GM12878 (cell line): ENCODE measurements at regions not wholly inside any gene's neighbourhood (a gene's known extent, or its start where the extent isn't known, plus 50 kb on each side); places are given as distances from the start of the nearest gene placed in this dataset.

ENCODE experiments used
- ATAC-seq: fragments of 200-7000 bp; cut with Tn5 transposase; 3 replicates; pipeline ENCODE4 v1.9.1; 2020; ENCODE audit warnings: mild to moderate bottlenecking, moderate library complexity
- BruUV-seq: library from RNA; stranded (reverse); fragments of 400-500 nt; replicated peaks from 2 replicates; lab custom pipeline; 2021; lab: Mats Ljungman, UMichigan
- CTCF ChIA-PET: fragments of 300-600 bp; sonication (Branson Sonifier 250); formaldehyde crosslinking; extraction: SDS; loops from one replicate; lab custom pipeline; 2021; ENCODE audit warnings: inconsistent platforms; lab: Yijun Ruan, JAX
- POLR2A ChIA-PET: fragments of 350-600 bp; formaldehyde crosslinking; extraction: SDS; loops from one replicate; lab custom pipeline; 2021; ENCODE audit warnings: inconsistent platforms; lab: Charles Lee
- RAD21 ChIA-PET: fragments of 300-600 bp; sonication (Branson Sonifier 250); formaldehyde crosslinking; loops from one replicate; lab custom pipeline; 2023; ENCODE audit warnings: antibody characterized with exemption; ENCODE audit not compliant: unreplicated experiment; lab: Charles Lee
- SMC1A ChIA-PET: fragments of 300-600 bp; sonication (Branson Sonifier 250); formaldehyde crosslinking; loops from one replicate; lab custom pipeline; 2023; ENCODE audit not compliant: unreplicated experiment, uncharacterized antibody; lab: Charles Lee
- DNase-seq: peaks from one replicate; pipeline ENCODE4 v3.0.0-alpha.2; 2011; ENCODE audit warnings: low read depth, low spot score
- FAIRE-seq: peaks from 3 replicates; lab custom pipeline; 2011; peaks lifted over from hg19 to GRCh38; lab: Jason Lieb, UNC
- H2AFZ ChIP-seq: 2 replicates; pipeline ENCODE4 v1.6.0; 2011; ENCODE audit warnings: low read depth, low read length, control low read depth; ENCODE audit not compliant: control insufficient read depth
- H3K27ac ChIP-seq: 2 replicates; pipeline ENCODE4 v1.5.1; 2011; ENCODE audit warnings: control low read depth; ENCODE audit not compliant: control insufficient read depth, insufficient read depth
- H3K27me3 ChIP-seq, 2 experiments: replicated peaks in 1 of 2; 2 replicates each; pipeline versions ENCODE4 v1.6.0 to v1.6.1; 2011; ENCODE audit warnings: low read length in 1 of 2; ENCODE audit not compliant: control insufficient read depth in 2 of 2, insufficient read depth in 2 of 2
- H3K36me3 ChIP-seq, 2 experiments: 2 replicates each; pipeline ENCODE4 v1.5.1; 2011; ENCODE audit warnings: low read length in 1 of 2; ENCODE audit not compliant: control insufficient read depth in 2 of 2, insufficient read depth in 2 of 2
- H3K4me1 ChIP-seq: 2 replicates; pipeline ENCODE4 v1.6.1; 2011; ENCODE audit warnings: mild to moderate bottlenecking, low read length, moderate library complexity, mixed read lengths; ENCODE audit not compliant: control insufficient read depth, insufficient read depth
- H3K4me2 ChIP-seq: 2 replicates; pipeline ENCODE4 v1.6.0; 2011; ENCODE audit warnings: control low read depth; ENCODE audit not compliant: control insufficient read depth, insufficient read depth
- H3K4me3 ChIP-seq: fragments of 200-600 bp; sonication (generic); 2 replicates; pipeline ENCODE4 v1.5.1; 2016
- H3K79me2 ChIP-seq: 2 replicates; pipeline ENCODE4 v1.6.0; 2011; ENCODE audit warnings: low read length; ENCODE audit not compliant: control insufficient read depth, insufficient read depth
- H3K9ac ChIP-seq: 2 replicates; pipeline ENCODE4 v1.8.0; 2011; ENCODE audit warnings: low read length, control low read depth, mixed read lengths; ENCODE audit not compliant: control insufficient read depth, insufficient read depth
- H3K9me3 ChIP-seq: replicated peaks from 3 replicates; pipeline ENCODE4 v1.5.1; 2011; ENCODE audit warnings: mild to moderate bottlenecking, low read length; ENCODE audit not compliant: control insufficient read depth, insufficient read depth
- H4K20me1 ChIP-seq: 2 replicates; pipeline ENCODE4 v1.6.0; 2011; ENCODE audit not compliant: control insufficient read depth, insufficient read depth
- CUX1 ChIP-seq: IDR thresholded peaks from 2 replicates; pipeline ENCODE4 v1.6.1; 2012; ENCODE audit warnings: improper control_type of control experiment, low read depth, low read length; ENCODE audit not compliant: insufficient replicate concordance
- FOXK2 ChIP-seq: fragments of 450-650 bp; IDR thresholded peaks from 2 replicates; pipeline ENCODE4 v1.6.1; 2017; ENCODE audit warnings: mild to moderate bottlenecking, moderate library complexity
- HDAC6 ChIP-seq: fragments of 200-600 bp; sonication (generic); IDR thresholded peaks from one replicate; pipeline ENCODE4 v1.8.0; 2017; ENCODE audit warnings: antibody characterized with exemption; ENCODE audit not compliant: unreplicated experiment
- IRF5 ChIP-seq: fragments of 450-650 bp; IDR thresholded peaks from 2 replicates; pipeline ENCODE4 v1.6.1; 2017; ENCODE audit warnings: borderline replicate concordance
- KDM1A ChIP-seq: fragments of 200-600 bp; sonication (generic); IDR thresholded peaks from 2 replicates; pipeline ENCODE4 v1.6.1; 2016; ENCODE audit warnings: borderline replicate concordance
- PKNOX1 ChIP-seq: fragments of 450-650 bp; IDR thresholded peaks from 2 replicates; pipeline ENCODE4 v1.6.1; 2016; ENCODE audit warnings: mild to moderate bottlenecking
- POLR2AphosphoS5 ChIP-seq: IDR thresholded peaks from 2 replicates; pipeline ENCODE4 v1.6.1; 2011; ENCODE audit warnings: mild to moderate bottlenecking, low read length, inconsistent platforms
- SMAD1 ChIP-seq: fragments of 450-650 bp; IDR thresholded peaks from 2 replicates; pipeline ENCODE4 v1.6.1; 2018; ENCODE audit warnings: mild to moderate bottlenecking, low read depth; ENCODE audit not compliant: partially characterized antibody
- STAT1 ChIP-seq: fragments of 450-650 bp; conservative IDR thresholded peaks from 2 replicates; pipeline ENCODE4 v1.6.1; 2014; ENCODE audit warnings: antibody characterized with exemption, mild to moderate bottlenecking
- ZBTB4 ChIP-seq: fragments of 450-650 bp; formaldehyde crosslinking; IDR thresholded peaks from 2 replicates; pipeline ENCODE4 v1.4.0; 2022; ENCODE audit warnings: mild to moderate bottlenecking, moderate library complexity
- WGBS: methylation state at CpG from one replicate; pipeline ENCODE4 v1.1.6; 2016; ENCODE audit warnings: low lambda C conversion rate; ENCODE audit not compliant: insufficient replicate concordance, insufficient coverage; ENCODE audit errors: missing lambda C conversion rate; 5-methylcytosine and 5-hydroxymethylcytosine counted together
- in situ Hi-C: fragments of 300-500 bp; cut with MboI; formaldehyde crosslinking; loops from 9 replicates; pipeline ENCODE4 v1.14.3; 2018; ENCODE audit warnings: mixed read lengths
- intact Hi-C: fragments of 100-400 bp; cut with micrococcal nuclease; formaldehyde crosslinking; loops from one replicate; pipeline ENCODE4 v1.14.2; 2022; ENCODE audit not compliant: unreplicated experiment

GRCh38 chr12:131371401-131372170, 339.3 kb upstream of the SFSWAP start:
- RAD21 ChIA-PET: no interaction called here
- TF ChIP-seq IRF5: no peak
- no peak for TF ChIP-seq PKNOX1
- TF ChIP-seq FOXK2: no peak
- no peak for TF ChIP-seq STAT1
- no peak for TF ChIP-seq POLR2AphosphoS5
- no peak for TF ChIP-seq HDAC6
- TF ChIP-seq KDM1A: no peak
- TF ChIP-seq ZBTB4 (CRISPR knock-in tag): no peak
- TF ChIP-seq CUX1: no peak
- TF ChIP-seq SMAD1: no peak

More at GRCh38 chr12:131371401-131372170, 339.3 kb upstream of the SFSWAP start:
- ATAC-seq: peak; percentile 44; the same call in 2 of the 3 replicates
- no peak for FAIRE-seq
- Histone ChIP-seq H3K9me3 (no peaks in the 10 kb centered on the region; the same call in 2 of the 3 replicates), H3K9ac (no peak overlapping the region), H3K27me3 (no peaks in the 10 kb centered on the region), H3K4me3 (no peak overlapping the region), H2AFZ (no peak overlapping the region), H3K36me3 (no peaks in the 10 kb centered on the region), H3K27ac (no peak overlapping the region), H3K4me2 (no peak overlapping the region), H4K20me1 (no peaks in the 10 kb centered on the region), H3K79me2 (no peaks in the 10 kb centered on the region), H3K4me1 (no peaks in the 10 kb centered on the region)
- WGBS: 46% methylated on average over 16 of the region's 16 CpGs
- ChIA-PET CTCF (interaction anchor here (0.6 kb wide), 1 partner anchor 49 kb away, joined by 3 read pairs; no protein-coding TSS in a partner anchor), SMC1A (no interaction called here), POLR2A (no interaction called here)
- in situ Hi-C loops (no loop called here), intact Hi-C loops (no loop called here)
- DNase-seq: no peak
- BruUV-seq: no TSS peak
